OCI-LY7 (cell line): ENCODE measurements at regions not wholly inside any gene's neighbourhood (a gene's known extent, or its start where the extent isn't known, plus 50 kb on each side); places are given as distances from the start of the nearest gene placed in this dataset.

ENCODE experiments used
- BruUV-seq: library from RNA; stranded (reverse); fragments of 400-500 nt; replicated peaks from 2 replicates; lab custom pipeline; 2021; lab: Mats Ljungman, UMichigan
- CTCF ChIA-PET: fragments of 300-600 bp; sonication (Branson Sonifier 250); formaldehyde crosslinking; loops from one replicate; lab custom pipeline; 2022; ENCODE audit warnings: antibody characterized with exemption; ENCODE audit not compliant: unreplicated experiment; lab: Charles Lee
- POLR2A ChIA-PET: fragments of 300-600 bp; sonication (Branson Sonifier 250); formaldehyde crosslinking; loops from one replicate; lab custom pipeline; 2022; ENCODE audit warnings: antibody characterized with exemption; lab: Charles Lee
- DNase-seq: peaks from one replicate; pipeline ENCODE4 v3.0.0-alpha.2; 2015; ENCODE audit warnings: low spot score
- H2AFZ ChIP-seq: fragments of 200-600 bp; sonication (generic), shearing (Covaris generic); 2 replicates; pipeline ENCODE4 v1.6.1; 2014; ENCODE audit warnings: mild to moderate bottlenecking, antibody characterized with exemption, low read length, moderate library complexity
- H3K27ac ChIP-seq: fragments of 200-600 bp; sonication (generic); 2 replicates; pipeline ENCODE4 v1.5.1; 2014; ENCODE audit warnings: mixed run types, low read depth, mild to moderate bottlenecking, moderate library complexity, low read length, inconsistent platforms; ENCODE audit not compliant: poor library complexity, severe bottlenecking
- H3K36me3 ChIP-seq: fragments of 200-600 bp; sonication (generic); 2 replicates; pipeline ENCODE4 v1.6.1; 2014; ENCODE audit warnings: mild to moderate bottlenecking, antibody characterized with exemption, low read length, moderate library complexity, mixed read lengths; ENCODE audit not compliant: insufficient read depth
- H3K4me1 ChIP-seq: fragments of 200-600 bp; sonication (generic); 2 replicates; pipeline ENCODE4 v1.5.1; 2014; ENCODE audit warnings: mild to moderate bottlenecking, low read length; ENCODE audit not compliant: insufficient read depth, poor library complexity, severe bottlenecking
- H3K4me2 ChIP-seq: fragments of 200-600 bp; sonication (generic); 2 replicates; pipeline ENCODE4 v1.6.1; 2014; ENCODE audit warnings: mild to moderate bottlenecking, low read length
- H3K4me3 ChIP-seq: fragments of 200-600 bp; sonication (generic); 2 replicates; pipeline ENCODE4 v1.5.1; 2014; ENCODE audit warnings: mild to moderate bottlenecking, low read depth, low read length; ENCODE audit not compliant: poor library complexity, severe bottlenecking
- H3K79me2 ChIP-seq: fragments of 200-600 bp; sonication (generic); 2 replicates; pipeline ENCODE4 v1.6.1; 2016; ENCODE audit warnings: low read depth, mild to moderate bottlenecking, low read length, moderate library complexity, mixed read lengths; ENCODE audit not compliant: insufficient read depth
- H3K9me2 ChIP-seq: fragments of 200-600 bp; sonication (generic); 2 replicates; pipeline ENCODE4 v1.6.1; 2016; ENCODE audit warnings: mild to moderate bottlenecking, low read length, mixed read lengths; ENCODE audit not compliant: insufficient read depth
- H3K9me3 ChIP-seq: fragments of 200-600 bp; sonication (generic); 2 replicates; pipeline ENCODE4 v1.6.1; 2014; ENCODE audit warnings: mild to moderate bottlenecking, mixed run types, low read length, mixed read lengths
- H4K20me1 ChIP-seq: fragments of 200-600 bp; sonication (generic); 2 replicates; pipeline ENCODE4 v1.6.1; 2014; ENCODE audit warnings: mild to moderate bottlenecking, antibody characterized with exemption, low read length, moderate library complexity, mixed read lengths; ENCODE audit not compliant: insufficient read depth
- CTCF ChIP-seq: fragments of 200-600 bp; sonication (generic); conservative IDR thresholded peaks from 2 replicates; pipeline ENCODE4 v1.5.1; 2014; ENCODE audit warnings: mild to moderate bottlenecking, antibody characterized with exemption, low read length, moderate library complexity, mixed read lengths
- EZH2phosphoT487 ChIP-seq: fragments of 200-600 bp; sonication (generic); IDR thresholded peaks from 2 replicates; pipeline ENCODE4 v1.6.1; 2018; ENCODE audit warnings: low read depth, borderline replicate concordance, mild to moderate bottlenecking, mixed run types, antibody characterized with exemption, low read length, moderate library complexity, mixed read lengths
- intact Hi-C: fragments of 100-400 bp; cut with micrococcal nuclease; formaldehyde crosslinking; loops from one replicate; pipeline ENCODE4 v1.10.0; 2022; ENCODE audit not compliant: unreplicated experiment

- H3K4me3 ChIP-seq, result no peak overlapping the region
- intact Hi-C loops, result no loop called here
- no peaks in the 10 kb centered on the region for H4K20me1 ChIP-seq
- H3K4me1 ChIP-seq, result no peaks in the 10 kb centered on the region
- H3K9me3 ChIP-seq, result no peaks in the 10 kb centered on the region
- H3K79me2 ChIP-seq, result no peaks in the 10 kb centered on the region
- H3K9me2 ChIP-seq, result no peaks in the 10 kb centered on the region
- no TSS peak for BruUV-seq
- CTCF ChIA-PET, result no interaction called here
- H3K27ac ChIP-seq, result no peak overlapping the region
- POLR2A ChIA-PET, result interaction anchor here (0.6 kb wide), 1 partner anchor 20 kb away, joined by 4 read pairs; no protein-coding TSS in a partner anchor
- no peaks in the 10 kb centered on the region for H3K36me3 ChIP-seq
- no peak overlapping the region for H2AFZ ChIP-seq
- no peak for DNase-seq
- H3K4me2 ChIP-seq, result no peak overlapping the region
- TF ChIP-seq EZH2phosphoT487 (no peak), CTCF (no peak)
These were observed 375.8 kb downstream of the INSIG2 start for GRCh38 chr2:118464046-118464445.

- CTCF ChIA-PET, result no interaction called here
- POLR2A ChIA-PET, result no interaction called here
- H3K79me2 ChIP-seq, result no peaks in the 10 kb centered on the region
- H2AFZ ChIP-seq, result no peak overlapping the region
- H3K36me3 ChIP-seq, result no peaks in the 10 kb centered on the region
- H3K4me3 ChIP-seq, result no peak overlapping the region
- H3K4me2 ChIP-seq, result no peak overlapping the region
- no peak for DNase-seq
- intact Hi-C loops, result no loop called here
- H3K9me3 ChIP-seq, result no peaks in the 10 kb centered on the region
- no peaks in the 10 kb centered on the region for H3K9me2 ChIP-seq
- no peak for TF ChIP-seq CTCF
- TF ChIP-seq EZH2phosphoT487, result no peak
- H3K4me1 ChIP-seq, result no peaks in the 10 kb centered on the region
- no peak overlapping the region for H3K27ac ChIP-seq
- BruUV-seq, result no TSS peak
- no peaks in the 10 kb centered on the region for H4K20me1 ChIP-seq
These were observed 372.2 kb downstream of the INSIG2 start for GRCh38 chr2:118460425-118460824.

GRCh38 chr2:118459426-118459825, 371.2 kb downstream of the INSIG2 start:
- 0 out of 2 replicates have a peak, but pooled peaks have one; percentile 28 for TF ChIP-seq CTCF
- TF ChIP-seq EZH2phosphoT487, result no peak
- no TSS peak for BruUV-seq
- intact Hi-C loops, result no loop called here
- Histone ChIP-seq H3K4me3 (no peak overlapping the region), H3K27ac (no peak overlapping the region), H3K79me2 (no peaks in the 10 kb centered on the region), H2AFZ (no peak overlapping the region), H4K20me1 (no peaks in the 10 kb centered on the region), H3K9me3 (no peaks in the 10 kb centered on the region), H3K4me2 (no peak overlapping the region), H3K36me3 (no peaks in the 10 kb centered on the region), H3K9me2 (no peaks in the 10 kb centered on the region), H3K4me1 (no peaks in the 10 kb centered on the region)
- CTCF ChIA-PET, result no interaction called here
- DNase-seq, result no peak
- POLR2A ChIA-PET, result no interaction called here
